MM.1S (cell line): ENCODE measurements at regions not wholly inside any gene's neighbourhood (a gene's known extent, or its start where the extent isn't known, plus 50 kb on each side); places are given as distances from the start of the nearest gene placed in this dataset.

Experiments used
- DNase-seq: peaks from one replicate; pipeline ENCODE4 v3.0.0-alpha.2; 2015
- H2AFZ ChIP-seq: fragments of 300-600 bp; sonication (generic); 2 replicates; pipeline ENCODE4 v1.6.0; 2016; ENCODE audit warnings: antibody characterized with exemption, low read length
- H3F3A ChIP-seq: fragments of 300-600 bp; sonication (generic); 2 replicates; pipeline ENCODE4 v1.6.1; 2016; ENCODE audit warnings: mild to moderate bottlenecking, antibody characterized with exemption, low read length, moderate library complexity, mixed read lengths; ENCODE audit not compliant: insufficient read depth
- H3K27ac ChIP-seq: fragments of 300-600 bp; sonication (generic); 2 replicates; pipeline ENCODE4 v1.5.1; 2016; ENCODE audit warnings: mild to moderate bottlenecking, low read length
- H3K27me3 ChIP-seq: fragments of 300-600 bp; sonication (generic); replicated peaks from 2 replicates; pipeline ENCODE4 v1.6.0; 2016; ENCODE audit warnings: low read length; ENCODE audit not compliant: insufficient read depth
- H3K36me3 ChIP-seq: fragments of 300-600 bp; sonication (generic); replicated peaks from 2 replicates; pipeline ENCODE4 v1.6.1; 2016; ENCODE audit warnings: mild to moderate bottlenecking, low read length, mixed read lengths; ENCODE audit not compliant: insufficient read depth
- H3K4me1 ChIP-seq: fragments of 300-600 bp; sonication (generic); 2 replicates; pipeline ENCODE4 v1.6.1; 2016; ENCODE audit warnings: low read length, mixed read lengths
- H3K4me2 ChIP-seq: fragments of 300-600 bp; sonication (generic); 2 replicates; pipeline ENCODE4 v1.6.0; 2016; ENCODE audit warnings: low read depth, low read length
- H3K4me3 ChIP-seq: fragments of 300-600 bp; sonication (generic); 2 replicates; pipeline ENCODE4 v1.5.1; 2016; ENCODE audit warnings: low read length, mixed read lengths
- H3K79me2 ChIP-seq: fragments of 300-600 bp; sonication (generic); 2 replicates; pipeline ENCODE4 v1.6.1; 2016; ENCODE audit warnings: mixed run types, low read length, mixed read lengths
- H3K9ac ChIP-seq: fragments of 300-600 bp; sonication (generic); 2 replicates; pipeline ENCODE4 v1.6.1; 2016; ENCODE audit warnings: low read length, mixed read lengths
- H3K9me2 ChIP-seq: fragments of 300-600 bp; sonication (generic); replicated peaks from 2 replicates; pipeline ENCODE4 v1.6.1; 2016; ENCODE audit warnings: mild to moderate bottlenecking, low read length, mixed read lengths; ENCODE audit not compliant: insufficient read depth
- H3K9me3 ChIP-seq: fragments of 300-600 bp; sonication (generic); replicated peaks from 2 replicates; pipeline ENCODE4 v1.6.1; 2016; ENCODE audit warnings: mild to moderate bottlenecking, low read length, mixed read lengths; ENCODE audit not compliant: insufficient read depth
- H4K20me1 ChIP-seq: fragments of 300-600 bp; sonication (generic); 2 replicates; pipeline ENCODE4 v1.6.1; 2016; ENCODE audit warnings: mild to moderate bottlenecking, low read length, moderate library complexity, mixed read lengths; ENCODE audit not compliant: insufficient read depth
- CTCF ChIP-seq: fragments of 300-600 bp; sonication (generic); IDR thresholded peaks from 2 replicates; pipeline ENCODE4 v1.5.1; 2016; ENCODE audit warnings: antibody characterized with exemption, low read length, mixed read lengths
- EZH2 ChIP-seq: fragments of 300-600 bp; sonication (generic); optimal IDR thresholded peaks from 2 replicates; pipeline ENCODE3; 2017; ENCODE audit warnings: low read depth, mild to moderate bottlenecking, antibody characterized with exemption, low read length, mixed read lengths
- EZH2phosphoT487 ChIP-seq: fragments of 300-600 bp; sonication (generic); IDR thresholded peaks from 2 replicates; pipeline ENCODE4 v1.6.1; 2018; ENCODE audit warnings: antibody characterized with exemption, low read length

- no peak overlapping the region for H3K9ac ChIP-seq
- H3K4me1 ChIP-seq = no peaks in the 10 kb centered on the region
- no peak overlapping the region for H3K4me2 ChIP-seq
- DNase-seq = no peak
- H3F3A ChIP-seq = no peaks in the 10 kb centered on the region
- no peaks in the 10 kb centered on the region for H3K36me3 ChIP-seq
- H3K4me3 ChIP-seq = no peak overlapping the region
- H3K9me3 ChIP-seq = no peaks in the 10 kb centered on the region
- no peaks in the 10 kb centered on the region for H3K79me2 ChIP-seq
- H3K9me2 ChIP-seq = no peaks in the 10 kb centered on the region
- no peak overlapping the region for H3K27ac ChIP-seq
- no peaks in the 10 kb centered on the region for H3K27me3 ChIP-seq
- H2AFZ ChIP-seq = no peak overlapping the region
- no peak for TF ChIP-seq EZH2
- no peak for TF ChIP-seq CTCF
- no peak for TF ChIP-seq EZH2phosphoT487
- H4K20me1 ChIP-seq = no peaks in the 10 kb centered on the region
These were observed 316.8 kb downstream of the LPIN1 start for GRCh38 chr2:12063210-12063609.

GRCh38 chr2:12064153-12064552, 317.7 kb downstream of the LPIN1 start:
- Histone ChIP-seq H3K27ac (no peak overlapping the region), H3K4me3 (no peak overlapping the region), H3K9ac (no peak overlapping the region), H3K79me2 (no peaks in the 10 kb centered on the region), H3K27me3 (no peaks in the 10 kb centered on the region), H4K20me1 (no peaks in the 10 kb centered on the region), H3K4me2 (no peak overlapping the region), H3K9me2 (no peaks in the 10 kb centered on the region), H3K4me1 (no peaks in the 10 kb centered on the region), H3K36me3 (no peaks in the 10 kb centered on the region), H3F3A (no peaks in the 10 kb centered on the region), H3K9me3 (no peaks in the 10 kb centered on the region), H2AFZ (no peak overlapping the region)
- DNase-seq = no peak
- no peak for TF ChIP-seq EZH2
- no peak for TF ChIP-seq EZH2phosphoT487
- no peak for TF ChIP-seq CTCF

GRCh38 chr2:12066116-12066515, 319.7 kb downstream of the LPIN1 start:
- no peak overlapping the region for H3K4me3 ChIP-seq

More at GRCh38 chr2:12066116-12066515, 319.7 kb downstream of the LPIN1 start:
- H3K9ac ChIP-seq = no peak overlapping the region
- H3K9me2 ChIP-seq = no peaks in the 10 kb centered on the region
- no peak overlapping the region for H2AFZ ChIP-seq
- no peaks in the 10 kb centered on the region for H3K36me3 ChIP-seq
- no peak overlapping the region for H3K4me2 ChIP-seq
- H3K27me3 ChIP-seq = no peaks in the 10 kb centered on the region
- H3K27ac ChIP-seq = no peak overlapping the region
- H3F3A ChIP-seq = no peaks in the 10 kb centered on the region
- H4K20me1 ChIP-seq = no peaks in the 10 kb centered on the region
- TF ChIP-seq EZH2phosphoT487 (no peak), EZH2 (no peak), CTCF (no peak)
- H3K9me3 ChIP-seq = no peaks in the 10 kb centered on the region
- H3K4me1 ChIP-seq = no peaks in the 10 kb centered on the region
- no peaks in the 10 kb centered on the region for H3K79me2 ChIP-seq
- DNase-seq = no peak
